HepG2 (cell line): ENCODE measurements at regions not wholly inside any gene's neighbourhood (a gene's known extent, or its start where the extent isn't known, plus 50 kb on each side); places are given as distances from the start of the nearest gene placed in this dataset.

Experiments used
- ATAC-seq: fragments of 200-7000 bp; cut with Tn5 transposase; 3 replicates; pipeline ENCODE4 v1.9.1; 2020; ENCODE audit warnings: mild to moderate bottlenecking, moderate library complexity
- BruUV-seq: library from RNA; stranded (reverse); fragments of 400-500 nt; replicated peaks from 2 replicates; lab custom pipeline; 2021; lab: Mats Ljungman, UMichigan
- CTCF ChIA-PET: fragments of 300-600 bp; formaldehyde crosslinking; extraction: SDS; loops from one replicate; lab custom pipeline; 2021; ENCODE audit warnings: low total read pairs, inconsistent platforms, low intra/inter-chr PET ratio; lab: Yijun Ruan, JAX
- POLR2A ChIA-PET: fragments of 350-600 bp; sonication (Branson Sonifier 250); formaldehyde crosslinking; loops from one replicate; lab custom pipeline; 2020; ENCODE audit warnings: antibody characterized with exemption, inconsistent platforms; lab: Yijun Ruan, JAX
- DNase-seq: peaks from one replicate; pipeline ENCODE4 v3.0.0-alpha.2; 2015; ENCODE audit warnings: low spot score
- FAIRE-seq: peaks from 3 replicates; lab custom pipeline; 2011; peaks lifted over from hg19 to GRCh38; lab: Jason Lieb, UNC
- H2AFZ ChIP-seq: one replicate; pipeline ENCODE4 v1.6.1; 2011; ENCODE audit warnings: low read length, inconsistent platforms
- H3K27ac ChIP-seq: fragments of 300-600 bp; 3 replicates; pipeline ENCODE4 v1.8.0; 2011; ENCODE audit warnings: mixed run types, mild to moderate bottlenecking, mixed read lengths, low read length, inconsistent platforms; ENCODE audit not compliant: insufficient read depth; ENCODE audit errors: extremely low read length
- H3K27me3 ChIP-seq, 2 experiments: fragments of 200-600 bp in 1 of 2; 2 replicates in 1 of 2; 3 replicates in 1 of 2; pipeline versions ENCODE4 v1.6.0 to v1.8.0; 2011; ENCODE audit warnings: low read length in 2 of 2, mild to moderate bottlenecking in 2 of 2, moderate library complexity in 2 of 2, inconsistent platforms in 1 of 2; ENCODE audit not compliant: insufficient read depth in 2 of 2, control insufficient read depth in 1 of 2
- H3K36me3 ChIP-seq, 2 experiments: fragments of 200-600 bp in 1 of 2; replicated peaks in 1 of 2; 2 replicates in 1 of 2; 3 replicates in 1 of 2; pipeline versions ENCODE4 v1.5.1 to v1.8.0; 2011; ENCODE audit warnings: low read length in 2 of 2, inconsistent platforms in 1 of 2; ENCODE audit not compliant: insufficient read depth in 2 of 2, control insufficient read depth in 1 of 2
- H3K4me1 ChIP-seq: 2 replicates; pipeline ENCODE4 v1.5.1; 2012; ENCODE audit warnings: low read length, inconsistent platforms; ENCODE audit not compliant: insufficient read depth
- H3K4me2 ChIP-seq: 2 replicates; pipeline ENCODE4 v1.6.0; 2011; ENCODE audit warnings: low read depth, low read length, inconsistent platforms
- H3K4me3 ChIP-seq, 3 experiments: fragments of 200-600 bp in 1 of 3; sonication (generic), shearing (Covaris generic) in 1 of 3; replicated peaks in 1 of 3; 2 replicates each; pipeline ENCODE4 v1.5.1; 2011 to 2016; ENCODE audit warnings: low read length in 3 of 3, inconsistent platforms in 2 of 3, low read depth in 2 of 3, mild to moderate bottlenecking in 2 of 3, control low read depth in 1 of 3, mixed read lengths in 1 of 3; ENCODE audit not compliant: insufficient read depth in 1 of 3
- H3K79me2 ChIP-seq: one replicate; pipeline ENCODE4 v1.6.1; 2011; ENCODE audit warnings: low read length, inconsistent platforms; ENCODE audit not compliant: insufficient read depth
- H3K9ac ChIP-seq: 2 replicates; pipeline ENCODE4 v1.6.0; 2011; ENCODE audit warnings: mild to moderate bottlenecking, low read depth, low read length, inconsistent platforms; ENCODE audit not compliant: insufficient read depth
- H3K9me3 ChIP-seq: 2 replicates; pipeline ENCODE4 v1.5.1; 2012; ENCODE audit warnings: mild to moderate bottlenecking, low read length
- H4K20me1 ChIP-seq: 2 replicates; pipeline ENCODE4 v1.6.0; 2011; ENCODE audit warnings: inconsistent platforms, mild to moderate bottlenecking, low read length, moderate library complexity; ENCODE audit not compliant: insufficient read depth
- EEA1 ChIP-seq: sonication (generic); formaldehyde crosslinking; IDR thresholded peaks from 2 replicates; pipeline ENCODE4 v1.5.1; 2020; ENCODE audit warnings: mild to moderate bottlenecking, missing genetic modification reagents, borderline replicate concordance
- FOSL2 ChIP-seq: sonication (generic); formaldehyde crosslinking; IDR thresholded peaks from 2 replicates; pipeline ENCODE4 v1.4.0; 2020; ENCODE audit warnings: missing genetic modification reagents
- FOXK2 ChIP-seq: fragments of 450-650 bp; IDR thresholded peaks from 2 replicates; pipeline ENCODE4 v1.6.1; 2016
- HBP1 ChIP-seq: IDR thresholded peaks from 2 replicates; pipeline ENCODE4 v1.6.1; 2016; ENCODE audit warnings: low read depth, control low read depth
- KDM2A ChIP-seq: sonication (generic); formaldehyde crosslinking; IDR thresholded peaks from 2 replicates; pipeline ENCODE4 v1.4.0; 2020; ENCODE audit warnings: low read depth, missing genetic modification reagents, borderline replicate concordance
- NFRKB ChIP-seq: fragments of 450-650 bp; IDR thresholded peaks from 2 replicates; pipeline ENCODE4 v1.6.1; 2017
- NR2F2 ChIP-seq: IDR thresholded peaks from 2 replicates; pipeline ENCODE4 v1.6.1; 2012; ENCODE audit warnings: low read depth, inconsistent platforms, borderline replicate concordance
- RCOR2 ChIP-seq: IDR thresholded peaks from 2 replicates; pipeline ENCODE4 v1.6.1; 2016; ENCODE audit warnings: missing biosample characterization, missing genetic modification reagents
- SMAD3 ChIP-seq: sonication (generic); formaldehyde crosslinking; IDR thresholded peaks from 2 replicates; pipeline ENCODE4 v1.4.0; 2020; ENCODE audit warnings: missing genetic modification reagents
- SNAI1 ChIP-seq: sonication (generic); formaldehyde crosslinking; IDR thresholded peaks from 2 replicates; pipeline ENCODE4 v1.5.0; 2020; ENCODE audit warnings: mild to moderate bottlenecking, missing genetic modification reagents, borderline replicate concordance
- ZNF451 ChIP-seq: sonication (generic); formaldehyde crosslinking; IDR thresholded peaks from 2 replicates; pipeline ENCODE4 v1.5.0; 2020; ENCODE audit warnings: mild to moderate bottlenecking, missing genetic modification reagents
- ZNF614 ChIP-seq: IDR thresholded peaks from 2 replicates; pipeline ENCODE4 v1.6.1; 2018; ENCODE audit warnings: missing biosample characterization, missing genetic modification reagents, inconsistent platforms, borderline replicate concordance
- WGBS: methylation state at CpG from one replicate; pipeline ENCODE4 v1.1.6; 2017; ENCODE audit warnings: low lambda C conversion rate; 5-methylcytosine and 5-hydroxymethylcytosine counted together
- in situ Hi-C: cut with HindIII; loops from 2 replicates; pipeline ENCODE4 v1.10.0; 2017; ENCODE audit warnings: low pct_unique_long_range_greater_than_20kb; ENCODE audit not compliant: extremely low pct_ligation_motif_present
- intact Hi-C: fragments of 100-400 bp; cut with micrococcal nuclease; formaldehyde crosslinking; loops from one replicate; pipeline ENCODE4 v1.10.0; 2022; ENCODE audit not compliant: unreplicated experiment

GRCh38 chr2:163505281-163505680 lies 230.5 kb downstream of the FIGN start:
- Histone ChIP-seq H4K20me1 (no peaks in the 10 kb centered on the region), H3K4me3 (no peak overlapping the region), H3K36me3 (no peaks in the 10 kb centered on the region), H3K79me2 (no peaks in the 10 kb centered on the region), H3K9ac (no peak overlapping the region), H3K9me3 (no peaks in the 10 kb centered on the region), H3K27me3 (no peaks in the 10 kb centered on the region), H3K4me1 (no peaks in the 10 kb centered on the region), H2AFZ (no peak overlapping the region), H3K4me2 (no peak overlapping the region), H3K27ac (no peak overlapping the region)
- ATAC-seq (no peak), FAIRE-seq (no peak), DNase-seq (no peak)
- no TSS peak for BruUV-seq
- ChIA-PET CTCF (no interaction called here), POLR2A (no interaction called here)
- in situ Hi-C loops (no loop called here), intact Hi-C loops (no loop called here)
- WGBS = 40% methylated on average over 3 of the region's 3 CpGs
- TF ChIP-seq FOSL2 (CRISPR knock-in tag) (no peak), KDM2A (no peak), SMAD3 (no peak), NFRKB (no peak), ZNF451 (CRISPR knock-in tag) (no peak), FOXK2 (no peak), ZNF614 (CRISPR knock-in tag) (no peak), HBP1 (CRISPR knock-in tag) (no peak), SNAI1 (no peak), EEA1 (CRISPR knock-in tag) (no peak), RCOR2 (CRISPR knock-in tag) (no peak), NR2F2 (no peak)
